GF-D8 (cell line): ENCODE measurements at regions not wholly inside any gene's neighbourhood (a gene's known extent, or its start where the extent isn't known, plus 50 kb on each side); places are given as distances from the start of the nearest gene placed in this dataset.
"Not testable (repeated sequence)": the region's sequence is repeated elsewhere in the genome, so short reads cannot be mapped to it uniquely, and the experiment has no call there.

Source experiments
- DNase-seq: peaks from one replicate; lab custom pipeline; 2025; lab: John Stamatoyannopoulos, UW

DNA sequence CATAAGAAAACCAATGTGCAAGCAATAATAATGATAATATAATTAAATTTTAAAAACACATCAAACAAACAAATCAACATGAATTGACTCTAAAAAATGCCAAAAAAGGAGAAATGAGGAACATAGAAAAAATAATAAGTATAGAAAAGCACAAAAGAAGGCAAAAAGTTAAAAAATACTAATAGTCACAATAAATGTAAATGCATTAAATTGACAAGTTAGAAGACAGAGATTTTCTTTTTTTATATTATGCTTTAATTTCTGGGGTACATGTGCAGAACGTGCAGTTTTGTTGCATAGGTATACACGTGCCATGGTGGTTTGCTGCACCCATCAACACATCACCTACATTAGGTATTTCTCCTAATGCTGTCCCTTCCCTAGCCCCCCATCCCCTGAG, 767.0 kb downstream of the ADCYAP1 start:
- not testable (repeated sequence) for DNase-seq

DNA sequence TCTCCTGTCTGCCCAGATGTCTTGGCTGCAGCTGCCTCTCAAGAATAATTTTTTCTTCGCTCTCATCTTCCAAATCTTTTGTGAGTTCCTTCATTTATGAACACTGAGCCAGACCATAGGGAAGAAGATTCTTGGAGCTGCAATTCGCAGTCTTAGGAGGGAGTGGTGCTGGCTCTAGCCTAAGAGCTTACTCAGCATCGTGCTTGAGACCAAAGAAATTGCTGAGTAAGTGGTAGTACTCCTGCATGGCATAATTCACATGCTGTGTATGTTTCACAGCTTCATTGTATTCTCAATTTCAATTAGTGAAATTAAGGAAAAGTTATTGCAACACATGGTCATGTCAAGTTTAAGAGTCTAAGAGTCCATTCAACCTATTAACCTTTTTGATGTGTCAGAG, 771.7 kb downstream of the ADCYAP1 start:
- DNase-seq = no peak

DNA sequence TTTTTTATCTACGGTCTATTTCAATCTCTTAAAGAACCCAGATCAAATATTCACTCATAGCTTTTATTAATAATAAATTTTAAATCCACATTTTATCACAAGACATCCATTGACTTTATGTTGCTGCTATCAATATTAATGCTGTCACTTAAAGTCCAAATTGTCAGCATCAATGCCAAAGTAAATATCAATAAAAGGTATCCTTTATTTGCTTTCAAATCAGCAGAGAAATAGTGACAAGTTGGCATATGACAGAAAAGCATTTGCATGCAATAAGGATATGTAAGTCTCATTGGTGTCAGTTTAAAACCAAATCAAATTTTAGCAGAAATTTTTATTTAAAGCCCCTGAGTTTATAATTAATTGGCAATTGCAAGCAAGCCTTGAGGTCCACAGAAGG, 775.4 kb downstream of the ADCYAP1 start:
- DNase-seq = no peak

DNA sequence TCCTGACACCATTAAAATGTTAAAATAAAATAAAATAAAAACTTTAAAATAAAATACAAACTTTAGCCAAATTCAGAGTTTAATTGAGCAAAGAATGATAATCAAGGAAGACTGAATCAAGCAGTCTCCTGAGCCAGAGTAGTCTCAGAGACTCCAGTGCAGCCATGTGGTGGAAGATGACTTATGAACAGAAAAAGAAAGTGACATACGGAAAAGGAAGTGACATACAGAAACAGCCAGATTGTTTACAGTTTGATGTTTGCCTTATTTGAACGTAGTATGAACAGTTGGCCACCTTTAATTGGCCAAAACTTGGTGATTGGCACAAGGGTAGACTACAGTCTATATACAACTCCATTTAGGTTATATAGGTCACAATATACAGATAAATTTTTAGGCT, 787.2 kb downstream of the ADCYAP1 start:
- no peak for DNase-seq

DNA sequence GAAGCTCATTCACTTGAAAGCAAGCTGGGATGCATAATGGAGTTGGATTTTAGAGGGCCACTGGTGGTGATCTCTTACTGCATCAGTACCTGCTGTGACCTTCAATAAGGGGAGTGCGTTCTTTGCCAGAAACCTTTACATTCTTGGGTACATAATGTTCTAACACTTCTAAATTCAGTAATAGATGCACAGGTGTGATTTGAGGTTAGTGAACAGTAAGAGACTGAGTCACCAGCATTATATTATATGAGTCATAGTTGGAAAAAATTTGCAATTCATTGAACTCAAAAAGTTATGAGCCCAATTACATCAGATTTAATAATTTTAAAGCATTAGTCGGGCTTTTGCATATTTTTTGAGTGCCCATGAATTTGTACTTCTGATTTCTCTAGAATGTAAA, 803.3 kb downstream of the ADCYAP1 start:
- DNase-seq = no peak

DNA sequence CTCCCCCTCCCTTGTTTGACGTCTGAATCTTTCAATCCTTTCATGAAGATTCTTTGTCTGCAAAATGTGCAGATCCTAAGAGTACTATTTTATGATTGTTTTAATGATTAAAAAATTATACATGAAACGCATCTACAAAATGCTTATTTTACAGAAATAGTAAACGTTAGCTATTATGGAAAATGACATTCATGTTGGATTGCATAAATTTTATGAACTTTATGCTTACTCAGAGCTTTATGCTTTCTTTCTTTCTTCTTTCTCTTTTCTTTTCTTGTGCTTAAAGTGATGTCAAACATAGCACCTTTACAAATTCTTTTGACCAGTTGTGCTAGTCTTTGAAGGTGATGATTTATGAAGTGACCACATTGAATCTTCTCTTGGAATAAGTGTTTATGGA, 805.4 kb downstream of the ADCYAP1 start:
- DNase-seq = no peak

DNA sequence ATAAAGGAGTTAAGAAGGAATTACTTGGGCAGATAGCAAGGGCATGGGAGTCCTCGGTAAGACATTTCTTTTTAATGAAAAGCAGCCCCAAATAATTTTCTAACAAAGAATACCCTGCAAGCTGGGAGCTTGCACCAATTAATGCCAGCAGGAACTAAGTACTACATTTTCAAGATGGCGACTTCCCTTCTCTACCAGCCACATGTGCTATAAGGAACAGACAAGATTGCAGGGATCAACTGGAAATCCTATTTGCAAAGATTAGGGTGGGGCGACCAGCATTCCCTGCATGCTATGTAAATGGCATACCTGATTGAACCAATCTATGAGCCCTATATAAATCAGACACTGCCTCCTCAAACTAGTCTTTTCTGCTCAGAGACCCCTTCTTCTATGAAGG, 827.5 kb downstream of the ADCYAP1 start:
- DNase-seq = no peak

DNA sequence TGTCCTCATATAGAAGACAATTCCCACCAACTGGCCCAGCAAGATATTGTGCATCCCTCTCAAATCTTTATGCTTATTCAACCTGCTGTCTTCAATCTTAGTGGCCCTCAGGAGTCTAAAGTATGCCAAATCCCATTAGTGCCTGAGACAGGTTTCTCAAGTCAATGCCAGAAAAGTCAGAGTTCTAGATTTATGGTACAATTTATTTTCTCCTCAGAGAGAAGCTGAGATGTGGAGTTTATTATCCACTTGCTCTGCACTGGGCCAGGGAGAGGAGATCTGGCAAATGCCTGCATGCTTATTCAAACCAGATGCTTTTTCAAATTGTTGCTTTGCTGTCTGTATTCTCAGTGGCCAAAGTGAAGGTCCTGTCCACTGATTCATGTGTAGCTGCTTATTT, 825.2 kb downstream of the METTL4 start:
- DNase-seq = no peak

DNA sequence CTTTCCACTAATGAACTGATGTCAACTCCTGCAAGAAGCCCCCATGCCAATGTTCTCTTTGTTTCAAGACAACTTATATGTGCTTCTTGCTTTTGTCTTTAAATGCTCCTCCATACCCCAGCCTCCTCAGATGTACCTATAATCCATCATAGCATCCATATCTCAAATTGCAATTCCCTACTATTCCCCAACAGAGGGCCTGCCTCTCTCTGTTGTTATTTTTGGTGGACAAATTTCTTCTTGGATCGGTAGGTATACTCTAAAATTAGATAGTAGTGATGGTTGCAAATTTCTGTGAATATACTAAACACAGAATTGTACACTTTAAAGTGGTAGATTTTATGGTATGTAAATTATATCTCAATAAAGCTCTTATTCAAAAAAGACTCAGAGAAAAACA, 820.1 kb downstream of the METTL4 start:
- DNase-seq = no peak

DNA sequence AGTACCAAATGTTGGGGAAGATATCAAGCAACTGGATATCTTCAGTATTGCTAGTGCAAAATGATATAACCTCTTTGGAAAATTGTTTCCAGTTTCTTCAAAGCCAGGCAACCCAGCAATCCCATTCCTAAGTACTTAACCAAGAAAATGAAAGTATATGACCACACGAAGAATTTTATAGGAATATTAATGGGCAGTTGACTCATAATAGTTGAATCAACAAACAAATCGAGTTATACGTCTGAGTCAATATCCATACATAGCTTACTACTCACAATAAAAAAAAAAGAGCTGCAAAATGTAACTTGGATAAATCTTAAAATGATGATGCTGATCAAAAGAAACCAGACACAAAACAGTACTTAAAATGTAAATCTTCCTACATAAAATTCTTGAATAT, 810.4 kb downstream of the METTL4 start:
- no peak for DNase-seq

DNA sequence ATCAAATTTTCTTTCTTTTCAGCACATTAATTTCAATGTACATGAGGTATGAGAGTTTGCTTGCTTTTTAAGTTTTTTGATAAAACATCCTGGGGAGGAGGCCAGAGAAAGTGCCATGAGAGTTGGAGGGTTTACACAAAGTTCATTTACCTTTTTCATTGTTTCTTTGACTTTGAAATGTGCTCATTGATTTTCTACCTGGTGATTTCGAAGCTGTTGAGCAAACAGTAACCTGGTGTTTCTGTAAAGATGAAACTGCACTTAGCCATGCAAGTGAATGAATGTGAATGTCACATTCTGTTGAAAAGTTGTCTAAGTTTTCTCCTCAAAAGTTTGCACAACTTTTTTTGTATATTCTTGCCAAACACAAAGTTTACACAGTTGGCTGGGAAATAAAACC, 797.0 kb downstream of the METTL4 start:
- DNase-seq = no peak

DNA sequence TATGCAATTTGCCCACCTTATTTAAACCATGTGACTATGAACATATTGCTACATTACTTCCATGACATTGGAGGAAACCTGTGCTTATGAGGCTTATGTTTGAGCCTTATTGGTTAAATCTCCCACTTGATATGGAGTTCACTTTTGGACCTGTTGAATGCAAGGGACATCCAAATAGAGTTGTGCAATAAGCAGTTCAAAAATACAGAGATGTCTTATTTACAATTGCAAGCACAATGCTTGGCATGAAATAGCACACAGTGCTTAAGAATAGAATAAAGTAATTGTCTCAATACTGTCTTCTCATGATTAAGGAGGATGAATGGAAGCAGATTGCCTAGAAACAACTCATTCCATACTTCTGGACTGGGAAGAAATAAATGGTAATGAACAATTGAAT, 793.5 kb downstream of the METTL4 start:
- no peak for DNase-seq

DNA sequence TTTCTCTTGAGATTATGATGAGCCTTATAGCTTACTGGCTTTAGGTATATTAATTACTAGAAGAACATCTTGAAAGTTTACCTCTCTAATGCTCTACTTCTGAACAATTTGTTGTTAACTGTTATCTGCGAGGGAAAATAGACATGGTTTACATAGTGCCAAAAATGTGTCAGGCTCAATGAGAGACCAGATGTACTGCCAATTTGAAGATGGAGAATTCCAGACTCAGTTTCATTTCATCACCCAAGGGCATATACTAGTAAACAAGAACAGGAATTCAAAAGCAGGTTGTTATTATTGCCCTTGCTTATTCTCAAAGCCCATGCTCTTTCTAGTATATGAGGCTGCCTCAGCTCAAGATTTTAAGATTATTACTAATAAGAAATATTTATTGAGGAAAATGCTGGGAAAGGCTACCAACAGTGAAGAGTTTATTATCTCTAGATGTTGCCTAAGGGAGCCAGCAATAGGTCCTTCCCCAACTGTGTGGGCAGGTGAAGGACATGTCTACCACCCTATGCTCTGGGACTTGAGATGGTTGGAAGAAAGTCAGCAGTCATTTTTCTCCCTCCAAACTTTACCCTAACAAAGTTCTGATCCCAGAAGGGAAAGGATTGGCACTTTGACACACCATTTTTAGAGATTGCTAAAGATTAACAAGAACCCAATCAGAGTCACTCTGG, 792.7 kb downstream of the METTL4 start:
- no peak for DNase-seq

DNA sequence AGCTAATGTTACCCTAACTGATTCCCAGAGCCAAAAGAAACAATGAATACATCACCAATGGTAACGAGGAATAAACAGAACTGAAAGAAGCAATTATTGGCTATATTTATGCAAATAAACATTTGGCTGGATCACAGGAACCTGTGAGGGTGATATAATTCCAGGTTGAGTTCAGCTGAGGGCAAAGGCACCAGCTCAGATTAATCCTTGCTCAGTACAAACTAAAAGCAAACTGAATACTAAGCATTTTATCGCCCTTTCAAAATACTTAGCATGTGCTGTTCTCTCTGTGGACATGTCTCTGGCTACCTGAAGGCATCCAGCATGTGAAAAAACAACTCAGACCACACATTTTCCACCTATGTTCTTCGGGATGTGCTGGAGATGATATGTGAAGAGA, 791.7 kb downstream of the METTL4 start:
- no peak for DNase-seq

DNA sequence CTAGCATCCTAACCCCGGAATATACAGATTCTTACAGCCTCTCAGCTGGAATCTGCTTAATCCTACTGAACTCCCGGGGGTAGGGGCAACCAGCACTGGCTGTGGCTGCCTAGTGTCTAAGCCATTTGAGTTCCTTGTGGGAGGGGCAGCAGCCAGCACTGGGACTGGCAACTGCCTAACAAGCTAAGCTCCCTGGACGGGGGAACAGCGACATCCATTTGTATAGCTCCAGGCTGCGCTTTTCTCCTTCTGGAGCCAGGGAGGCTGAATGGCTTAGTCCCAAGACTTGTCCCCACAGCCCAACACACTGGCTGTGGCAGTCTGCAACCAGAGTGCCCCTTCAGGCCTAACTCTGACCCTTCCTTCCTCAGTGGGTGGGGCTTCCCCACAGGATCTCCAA, 787.2 kb downstream of the METTL4 start:
- no peak for DNase-seq

DNA sequence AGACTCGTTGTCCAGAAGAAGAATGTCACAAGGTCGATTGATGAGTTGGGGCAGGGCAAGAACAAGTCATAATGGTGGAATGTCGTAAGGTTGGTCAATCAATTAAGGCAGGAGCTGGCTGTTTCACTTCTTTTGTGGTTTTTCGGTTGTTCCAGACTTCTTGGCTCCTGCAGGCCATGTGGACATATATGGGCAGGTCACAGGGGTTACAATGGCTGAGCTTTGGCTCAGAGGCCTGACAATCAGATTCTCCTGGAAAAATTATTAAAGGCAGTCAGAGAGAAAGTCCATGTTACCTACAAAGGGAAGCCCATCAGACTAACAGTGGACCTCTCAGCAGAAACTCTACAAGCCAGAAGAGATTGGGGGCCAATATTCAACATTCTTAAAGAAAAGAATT, 785.3 kb downstream of the METTL4 start:
- not testable (repeated sequence) for DNase-seq

DNA sequence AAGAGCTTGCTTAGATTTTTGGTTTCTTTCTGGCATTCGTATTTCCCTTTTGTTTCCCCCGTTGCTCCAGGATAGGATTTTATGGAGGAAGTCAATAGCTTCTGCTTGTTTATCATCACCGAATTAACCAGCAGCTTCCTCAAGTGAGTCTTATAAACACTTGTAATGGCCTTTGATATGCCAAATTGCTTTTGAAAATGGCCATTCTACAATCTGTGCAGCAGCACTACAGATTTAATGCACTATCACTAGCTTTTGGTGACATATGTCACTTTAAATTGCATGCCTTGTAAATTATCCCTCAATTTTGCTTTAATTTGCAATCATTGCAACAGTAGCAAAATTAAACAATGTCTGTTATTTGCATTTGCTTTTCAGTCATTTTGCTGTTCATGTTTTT, 774.7 kb downstream of the METTL4 start:
- DNase-seq = no peak

DNA sequence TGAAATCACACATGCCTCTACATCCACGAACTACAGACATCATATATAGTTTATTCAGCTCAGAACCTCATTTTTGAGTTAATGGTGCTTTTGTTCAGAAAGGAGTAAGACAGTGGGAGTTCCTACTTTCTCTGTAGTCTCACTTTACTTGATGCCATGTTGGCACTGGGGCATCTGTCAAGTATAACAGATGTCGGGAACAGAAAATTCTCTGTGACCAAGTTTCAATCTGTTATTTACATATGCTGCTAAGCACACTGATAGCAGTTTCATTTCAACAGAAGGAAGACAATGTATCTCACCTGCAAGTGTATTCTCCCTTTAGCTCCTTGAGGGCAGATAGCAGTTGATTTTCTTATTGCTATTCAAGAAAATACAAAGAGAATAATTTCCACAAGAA, 774.1 kb downstream of the METTL4 start:
- DNase-seq = no peak

DNA sequence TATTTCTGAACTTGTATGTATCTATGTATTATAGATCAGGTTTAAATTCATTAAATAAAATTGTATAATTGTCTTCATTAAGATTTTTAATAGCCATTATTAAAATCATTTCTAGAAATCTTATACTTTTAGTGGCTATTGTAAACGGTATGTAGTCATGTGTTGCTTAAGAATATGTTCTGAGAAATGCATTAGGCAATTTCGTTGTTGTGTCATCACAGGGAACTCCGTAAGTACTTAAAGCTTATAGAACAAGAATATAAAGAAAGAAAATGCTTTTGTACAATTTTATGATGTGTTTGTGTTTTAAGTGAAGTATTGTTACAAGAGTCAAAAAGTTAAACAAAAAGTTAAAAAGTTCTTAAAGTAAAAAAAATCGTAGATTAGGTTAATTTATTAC, 765.8 kb downstream of the METTL4 start:
- peak; percentile 56 for DNase-seq

DNA sequence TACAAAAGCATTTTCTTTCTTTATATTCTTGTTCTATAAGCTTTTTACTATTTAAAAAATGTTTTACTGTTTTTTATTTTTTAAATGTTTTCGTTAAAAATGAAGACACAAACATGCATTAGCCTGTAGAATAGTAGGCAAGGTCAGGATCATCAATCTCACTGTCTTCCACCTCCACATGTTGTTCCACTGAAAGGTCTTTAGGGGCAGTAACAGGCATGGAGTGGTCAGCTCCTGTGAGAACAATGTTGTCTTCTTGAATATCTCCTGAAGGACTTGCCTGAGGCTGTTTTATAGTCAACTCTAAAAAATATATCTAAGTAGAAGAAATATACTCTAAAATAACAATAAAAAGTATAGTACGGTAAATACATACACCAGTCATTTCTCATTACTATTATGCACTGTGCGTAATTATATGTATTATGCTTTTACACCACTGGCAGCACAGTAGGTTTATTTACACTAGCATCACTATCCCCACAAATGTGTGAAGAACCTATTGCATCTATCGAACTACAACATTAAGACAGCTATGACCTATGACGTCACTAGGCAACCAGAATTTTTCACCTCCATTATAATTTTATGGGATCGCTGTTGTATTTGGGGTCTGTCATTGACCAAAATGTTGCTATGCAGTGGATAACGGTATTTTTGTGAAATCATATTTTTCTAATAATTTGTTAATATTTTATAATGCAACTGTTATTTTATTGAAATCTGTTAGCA, 764.3 kb downstream of the METTL4 start:
- DNase-seq = no peak

DNA sequence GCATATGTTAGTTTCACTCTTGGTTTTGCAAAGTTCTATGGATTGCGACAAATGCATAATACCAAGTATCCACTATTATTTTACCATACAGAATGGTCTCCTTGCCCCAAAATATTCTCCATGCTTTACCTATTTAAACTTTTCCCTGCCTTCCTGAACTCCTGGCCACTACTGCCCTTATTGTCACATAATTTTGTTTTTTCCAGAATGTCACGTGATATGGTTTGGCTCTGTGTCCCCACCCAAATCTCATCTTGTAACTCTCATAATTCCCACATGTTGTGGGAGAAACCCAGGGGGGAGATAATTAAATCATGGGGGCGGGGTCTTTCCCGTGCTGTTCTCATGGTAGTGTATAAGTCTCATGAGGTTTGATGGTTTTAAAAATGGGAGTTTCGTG, 760.0 kb downstream of the METTL4 start:
- DNase-seq = no peak

DNA sequence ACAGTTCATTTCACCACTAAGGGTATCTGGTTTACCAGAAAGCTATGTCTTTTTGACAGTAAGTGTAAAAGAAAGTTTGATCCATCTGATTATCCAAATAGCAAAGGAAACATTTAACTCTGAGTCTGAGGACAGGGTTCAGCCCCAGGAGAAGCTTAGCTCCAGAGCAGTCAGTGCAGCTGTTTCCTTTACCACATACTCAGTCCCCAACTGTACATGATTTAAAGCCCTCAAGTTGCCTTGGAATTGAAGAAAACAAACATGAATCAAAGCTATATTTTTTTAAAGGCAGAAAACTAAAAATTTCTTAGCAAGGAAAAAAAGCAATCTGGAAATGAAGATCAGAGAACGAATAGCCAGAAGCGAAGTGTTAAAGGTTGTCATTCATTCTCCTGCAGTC, 746.0 kb downstream of the METTL4 start:
- DNase-seq = no peak

DNA sequence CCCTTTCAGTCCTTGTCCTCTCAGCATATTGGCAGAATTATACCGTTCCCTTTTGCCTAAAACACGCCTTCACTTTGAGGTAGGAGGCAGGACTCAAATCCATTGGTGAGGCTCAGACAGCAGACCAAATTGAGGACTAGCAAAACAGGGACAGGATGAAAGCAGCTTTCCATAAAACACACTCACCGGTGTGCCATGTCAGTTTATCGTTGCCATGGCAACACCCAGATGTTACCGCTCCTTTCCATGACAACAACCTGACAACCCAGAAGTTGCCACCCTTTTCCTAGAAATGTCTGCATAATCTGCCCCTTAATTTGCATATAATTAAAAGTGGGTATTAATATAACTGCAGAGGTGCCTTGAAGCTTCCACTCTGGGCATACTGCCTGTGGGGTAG, 730.4 kb downstream of the METTL4 start:
- no peak for DNase-seq

DNA sequence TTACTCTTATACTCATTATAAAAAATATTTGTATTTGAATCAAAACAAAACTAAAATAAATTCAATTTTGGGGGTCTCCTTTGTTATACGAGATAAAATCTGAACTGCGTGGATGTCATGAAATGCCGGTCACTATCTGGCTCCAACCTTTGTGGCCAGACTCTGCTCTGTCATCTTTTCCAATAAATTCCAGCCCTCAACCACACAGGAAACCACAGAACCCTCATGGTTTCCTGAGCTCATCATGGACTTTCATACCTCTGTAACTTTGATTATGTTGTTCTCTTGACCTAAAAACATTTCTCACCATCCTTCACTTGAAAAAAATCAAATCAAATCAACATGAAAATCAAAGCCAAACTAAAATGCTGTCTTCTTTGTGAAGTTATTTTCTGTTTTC, 724.7 kb downstream of the METTL4 start:
- peak; percentile 10 for DNase-seq
